DND-41 (cell line): ENCODE measurements at regions not wholly inside any gene's neighbourhood (a gene's known extent, or its start where the extent isn't known, plus 50 kb on each side); places are given as distances from the start of the nearest gene placed in this dataset.

Experiments used
- EZH2 ChIP-seq: IDR thresholded peaks from 3 replicates; pipeline ENCODE4 v1.6.1; 2012; ENCODE audit warnings: borderline replicate concordance, low read depth, mild to moderate bottlenecking, moderate library complexity, low read length, inconsistent platforms; ENCODE audit not compliant: severe bottlenecking
- TF ChIP-seq, protein P1 (sequence below): IDR thresholded peaks from 2 replicates; pipeline ENCODE4 v1.5.1; 2012; ENCODE audit warnings: borderline replicate concordance, low read length, moderate library complexity, mild to moderate bottlenecking; ENCODE audit not compliant: poor library complexity, severe bottlenecking; ENCODE audit errors: extremely low read depth

DNA sequence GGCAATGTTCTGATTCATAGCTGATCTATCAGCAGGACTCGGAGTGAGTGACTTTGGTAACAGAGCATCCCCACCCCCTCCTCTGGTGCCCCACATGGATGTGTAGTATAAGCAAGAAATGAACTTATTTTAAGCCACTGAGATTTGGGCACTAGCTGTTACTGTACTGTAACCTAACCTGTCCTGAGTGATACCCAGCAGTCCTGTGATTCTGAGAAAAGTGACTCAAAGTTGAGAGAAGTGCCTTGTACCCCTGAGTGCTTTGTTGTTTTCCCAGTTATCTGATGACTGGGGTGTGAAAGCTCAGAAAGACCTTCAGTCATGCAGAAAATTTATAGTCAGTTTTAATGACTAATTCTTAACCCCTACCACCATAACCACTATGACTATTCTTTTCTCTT, 439.9 kb upstream of the RBMS3 start:
- TF ChIP-seq, protein P1, sequence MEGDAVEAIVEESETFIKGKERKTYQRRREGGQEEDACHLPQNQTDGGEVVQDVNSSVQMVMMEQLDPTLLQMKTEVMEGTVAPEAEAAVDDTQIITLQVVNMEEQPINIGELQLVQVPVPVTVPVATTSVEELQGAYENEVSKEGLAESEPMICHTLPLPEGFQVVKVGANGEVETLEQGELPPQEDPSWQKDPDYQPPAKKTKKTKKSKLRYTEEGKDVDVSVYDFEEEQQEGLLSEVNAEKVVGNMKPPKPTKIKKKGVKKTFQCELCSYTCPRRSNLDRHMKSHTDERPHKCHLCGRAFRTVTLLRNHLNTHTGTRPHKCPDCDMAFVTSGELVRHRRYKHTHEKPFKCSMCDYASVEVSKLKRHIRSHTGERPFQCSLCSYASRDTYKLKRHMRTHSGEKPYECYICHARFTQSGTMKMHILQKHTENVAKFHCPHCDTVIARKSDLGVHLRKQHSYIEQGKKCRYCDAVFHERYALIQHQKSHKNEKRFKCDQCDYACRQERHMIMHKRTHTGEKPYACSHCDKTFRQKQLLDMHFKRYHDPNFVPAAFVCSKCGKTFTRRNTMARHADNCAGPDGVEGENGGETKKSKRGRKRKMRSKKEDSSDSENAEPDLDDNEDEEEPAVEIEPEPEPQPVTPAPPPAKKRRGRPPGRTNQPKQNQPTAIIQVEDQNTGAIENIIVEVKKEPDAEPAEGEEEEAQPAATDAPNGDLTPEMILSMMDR = no peak
- TF ChIP-seq EZH2 = no peak
